22Rv1 (cell line): ENCODE measurements at regions not wholly inside any gene's neighbourhood (a gene's known extent, or its start where the extent isn't known, plus 50 kb on each side); places are given as distances from the start of the nearest gene placed in this dataset.
"Not testable (repeated sequence)": the region's sequence is repeated elsewhere in the genome, so short reads cannot be mapped to it uniquely, and the experiment has no call there.

Experiments used
- ZFX ChIP-seq: fragments of 450-650 bp; IDR thresholded peaks from 2 replicates; pipeline ENCODE4 v1.6.1; 2017; ENCODE audit warnings: antibody characterized with exemption, borderline replicate concordance
- TF ChIP-seq, protein P1 (sequence below): fragments of 450-650 bp; IDR thresholded peaks from 2 replicates; pipeline ENCODE4 v1.5.1; 2017; ENCODE audit warnings: mild to moderate bottlenecking

DNA sequence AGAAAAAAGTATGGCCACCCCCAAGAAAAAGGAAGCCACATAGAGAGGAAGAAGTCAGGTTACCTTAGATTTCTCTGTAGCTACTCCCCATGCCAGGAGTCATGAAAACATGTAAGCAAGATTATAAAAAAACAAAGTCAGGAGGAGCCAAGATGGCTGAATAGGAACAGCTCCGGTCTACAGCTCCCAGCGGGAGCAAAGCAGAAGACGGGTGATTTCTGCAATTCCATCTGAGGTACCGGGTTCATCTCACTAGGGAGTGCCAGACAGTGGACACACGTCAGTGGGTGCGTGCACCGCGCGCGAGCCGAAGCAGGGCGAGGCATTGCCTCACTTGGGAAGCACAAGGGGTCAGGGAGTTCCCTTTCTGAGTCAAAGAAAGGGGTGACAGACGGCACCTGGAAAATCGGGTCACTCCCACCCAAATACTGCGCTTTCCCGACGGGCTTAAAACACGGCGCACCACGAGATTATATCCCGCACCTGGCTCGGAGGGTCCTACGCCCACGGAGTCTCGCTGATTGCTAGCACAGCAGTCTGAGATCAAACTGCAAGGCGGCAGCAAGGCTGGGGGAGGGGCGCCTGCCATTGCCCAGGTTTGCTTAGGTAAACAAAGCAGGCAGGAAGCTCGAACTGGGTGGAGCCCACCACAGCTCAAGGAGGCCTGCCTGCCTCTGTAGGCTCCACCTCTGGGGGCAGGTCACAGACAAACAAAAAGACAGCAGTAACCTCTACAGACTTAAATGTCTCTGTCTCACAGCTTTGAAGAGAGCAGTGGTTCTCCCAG is 347.3 kb downstream of the HINT1 start:
- TF ChIP-seq, protein P1, sequence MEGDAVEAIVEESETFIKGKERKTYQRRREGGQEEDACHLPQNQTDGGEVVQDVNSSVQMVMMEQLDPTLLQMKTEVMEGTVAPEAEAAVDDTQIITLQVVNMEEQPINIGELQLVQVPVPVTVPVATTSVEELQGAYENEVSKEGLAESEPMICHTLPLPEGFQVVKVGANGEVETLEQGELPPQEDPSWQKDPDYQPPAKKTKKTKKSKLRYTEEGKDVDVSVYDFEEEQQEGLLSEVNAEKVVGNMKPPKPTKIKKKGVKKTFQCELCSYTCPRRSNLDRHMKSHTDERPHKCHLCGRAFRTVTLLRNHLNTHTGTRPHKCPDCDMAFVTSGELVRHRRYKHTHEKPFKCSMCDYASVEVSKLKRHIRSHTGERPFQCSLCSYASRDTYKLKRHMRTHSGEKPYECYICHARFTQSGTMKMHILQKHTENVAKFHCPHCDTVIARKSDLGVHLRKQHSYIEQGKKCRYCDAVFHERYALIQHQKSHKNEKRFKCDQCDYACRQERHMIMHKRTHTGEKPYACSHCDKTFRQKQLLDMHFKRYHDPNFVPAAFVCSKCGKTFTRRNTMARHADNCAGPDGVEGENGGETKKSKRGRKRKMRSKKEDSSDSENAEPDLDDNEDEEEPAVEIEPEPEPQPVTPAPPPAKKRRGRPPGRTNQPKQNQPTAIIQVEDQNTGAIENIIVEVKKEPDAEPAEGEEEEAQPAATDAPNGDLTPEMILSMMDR = not testable (repeated sequence)
- not testable (repeated sequence) for TF ChIP-seq ZFX
